ENCODE measurements at regions not wholly inside any gene's neighbourhood (a gene's known extent, or its start where the extent isn't known, plus 50 kb on each side); places are given as distances from the start of the nearest gene placed in this dataset.
"Not testable (repeated sequence)": the region's sequence is repeated elsewhere in the genome, so short reads cannot be mapped to it uniquely, and the experiment has no call there.

GRCh38 chr9:78905387-78905786 is 608.5 kb downstream of the PSAT1 start:
- no peak for DNase-seq (ENCODE audit: low read depth in 2 of 2)

GRCh38 chr9:78905986-78906755 is 609.2 kb downstream of the PSAT1 start:
- no peak for DNase-seq (ENCODE audit: low read depth in 2 of 2)

GRCh38 chr9:78909566-78909965 is 612.6 kb downstream of the PSAT1 start:
- no peak for DNase-seq (ENCODE audit: low read depth in 2 of 2)

- not testable (repeated sequence) for DNase-seq (ENCODE audit: low read depth in 2 of 2)
Measured at GRCh38 chr9:78916884-78917283, 620.0 kb downstream of the PSAT1 start.

GRCh38 chr9:78918976-78919375 is 622.1 kb downstream of the PSAT1 start:
- DNase-seq (ENCODE audit: low read depth in 2 of 2): no peak

- no peak for DNase-seq (ENCODE audit: low read depth in 2 of 2)
Measured at GRCh38 chr9:78919701-78920100, 622.8 kb downstream of the PSAT1 start.

GRCh38 chr9:78921341-78921740 is 624.4 kb downstream of the PSAT1 start:
- no peak for DNase-seq (ENCODE audit: low read depth in 2 of 2)

GRCh38 chr9:78923966-78924659 is 627.2 kb downstream of the PSAT1 start:
- DNase-seq (ENCODE audit: low read depth in 2 of 2): no peak

- no peak for DNase-seq (ENCODE audit: low read depth in 2 of 2)
Measured at GRCh38 chr9:78927099-78927940, 630.4 kb downstream of the PSAT1 start.

- DNase-seq (ENCODE audit: low read depth in 2 of 2): no peak
Measured at GRCh38 chr9:78928625-78929405, 631.9 kb downstream of the PSAT1 start.

GRCh38 chr9:78930281-78930680 is 633.4 kb downstream of the PSAT1 start:
- DNase-seq (ENCODE audit: low read depth in 2 of 2): no peak

GRCh38 chr9:78932849-78933627 is 636.1 kb downstream of the PSAT1 start:
- no peak for DNase-seq (ENCODE audit: low read depth in 2 of 2)

GRCh38 chr9:78934880-78935279 is 636.9 kb upstream of the TLE4 start:
- DNase-seq (ENCODE audit: low read depth in 2 of 2): no peak

- no peak for DNase-seq (ENCODE audit: low read depth in 2 of 2)
Measured at GRCh38 chr9:78938821-78939220, 632.9 kb upstream of the TLE4 start.

GRCh38 chr9:78939311-78940065 is 632.3 kb upstream of the TLE4 start:
- no peak for DNase-seq (ENCODE audit: low read depth in 2 of 2)

- no peak for DNase-seq (ENCODE audit: low read depth in 2 of 2)
Measured at GRCh38 chr9:78940121-78940855, 631.5 kb upstream of the TLE4 start.

- DNase-seq (ENCODE audit: low read depth in 2 of 2): no peak
Measured at GRCh38 chr9:78954286-78954685, 617.5 kb upstream of the TLE4 start.

- DNase-seq (ENCODE audit: low read depth in 2 of 2): no peak
Measured at GRCh38 chr9:78958892-78959291, 612.9 kb upstream of the TLE4 start.

GRCh38 chr9:78962156-78962555 is 609.6 kb upstream of the TLE4 start:
- no peak for DNase-seq (ENCODE audit: low read depth in 2 of 2)
